ENCODE measurements at regions not wholly inside any gene's neighbourhood (a gene's known extent, or its start where the extent isn't known, plus 50 kb on each side); places are given as distances from the start of the nearest gene placed in this dataset.
"Not testable (repeated sequence)": the region's sequence is repeated elsewhere in the genome, so short reads cannot be mapped to it uniquely, and the experiment has no call there.

DNA sequence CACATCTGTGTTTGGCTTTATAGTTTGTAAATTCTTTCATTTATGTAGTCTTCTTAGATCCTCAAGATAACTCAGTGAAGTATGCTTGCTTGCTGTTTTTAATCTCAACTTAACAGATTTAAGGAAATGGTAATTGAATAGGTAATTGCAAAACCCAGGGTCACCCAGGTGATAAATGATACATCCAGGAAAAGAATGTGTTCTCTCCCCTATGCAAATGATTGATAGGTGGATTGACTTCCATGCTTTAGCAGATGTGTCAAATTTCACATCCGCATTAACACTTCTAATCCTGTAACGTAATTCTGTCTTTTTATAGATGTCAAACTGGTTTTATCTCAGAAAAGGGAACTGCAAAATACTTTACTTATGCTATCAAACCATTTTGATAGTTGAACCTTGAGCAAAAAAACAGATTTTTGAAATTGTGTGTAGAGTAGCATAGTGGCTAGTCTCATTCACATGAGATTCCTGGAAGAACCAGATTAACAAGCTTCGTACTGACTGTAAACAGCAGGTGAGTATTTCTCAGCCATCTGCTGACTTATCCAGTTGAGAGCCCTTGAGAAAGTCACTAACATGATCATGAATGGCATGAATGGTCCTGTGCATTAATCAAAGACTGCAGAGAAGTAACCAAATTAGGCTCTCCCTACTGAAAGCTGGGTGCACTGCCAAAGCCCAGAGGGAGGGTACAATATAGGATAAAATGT, 86.7 kb upstream of the PAM start:
- peaks cover 5% of the 10 kb centered on the region for H3K9me3 Mint-ChIP-seq
- TF ChIP-seq, protein P1, sequence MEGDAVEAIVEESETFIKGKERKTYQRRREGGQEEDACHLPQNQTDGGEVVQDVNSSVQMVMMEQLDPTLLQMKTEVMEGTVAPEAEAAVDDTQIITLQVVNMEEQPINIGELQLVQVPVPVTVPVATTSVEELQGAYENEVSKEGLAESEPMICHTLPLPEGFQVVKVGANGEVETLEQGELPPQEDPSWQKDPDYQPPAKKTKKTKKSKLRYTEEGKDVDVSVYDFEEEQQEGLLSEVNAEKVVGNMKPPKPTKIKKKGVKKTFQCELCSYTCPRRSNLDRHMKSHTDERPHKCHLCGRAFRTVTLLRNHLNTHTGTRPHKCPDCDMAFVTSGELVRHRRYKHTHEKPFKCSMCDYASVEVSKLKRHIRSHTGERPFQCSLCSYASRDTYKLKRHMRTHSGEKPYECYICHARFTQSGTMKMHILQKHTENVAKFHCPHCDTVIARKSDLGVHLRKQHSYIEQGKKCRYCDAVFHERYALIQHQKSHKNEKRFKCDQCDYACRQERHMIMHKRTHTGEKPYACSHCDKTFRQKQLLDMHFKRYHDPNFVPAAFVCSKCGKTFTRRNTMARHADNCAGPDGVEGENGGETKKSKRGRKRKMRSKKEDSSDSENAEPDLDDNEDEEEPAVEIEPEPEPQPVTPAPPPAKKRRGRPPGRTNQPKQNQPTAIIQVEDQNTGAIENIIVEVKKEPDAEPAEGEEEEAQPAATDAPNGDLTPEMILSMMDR (conservative IDR thresholded peaks at IDR 0.05): no peak
- H3K4me3 Mint-ChIP-seq: peak overlapping the region; percentile 13
- H3K4me1 Mint-ChIP-seq (ENCODE audit: unreplicated experiment): peaks cover 15% of the 10 kb centered on the region
- H3K27ac Mint-ChIP-seq: peak overlapping the region; percentile 80
- no peaks in the 10 kb centered on the region for H3K27me3 Mint-ChIP-seq
- no peaks in the 10 kb centered on the region for H3K36me3 Mint-ChIP-seq
- no peak for DNase-seq (ENCODE audit: extremely low spot score, unreplicated experiment)

DNA sequence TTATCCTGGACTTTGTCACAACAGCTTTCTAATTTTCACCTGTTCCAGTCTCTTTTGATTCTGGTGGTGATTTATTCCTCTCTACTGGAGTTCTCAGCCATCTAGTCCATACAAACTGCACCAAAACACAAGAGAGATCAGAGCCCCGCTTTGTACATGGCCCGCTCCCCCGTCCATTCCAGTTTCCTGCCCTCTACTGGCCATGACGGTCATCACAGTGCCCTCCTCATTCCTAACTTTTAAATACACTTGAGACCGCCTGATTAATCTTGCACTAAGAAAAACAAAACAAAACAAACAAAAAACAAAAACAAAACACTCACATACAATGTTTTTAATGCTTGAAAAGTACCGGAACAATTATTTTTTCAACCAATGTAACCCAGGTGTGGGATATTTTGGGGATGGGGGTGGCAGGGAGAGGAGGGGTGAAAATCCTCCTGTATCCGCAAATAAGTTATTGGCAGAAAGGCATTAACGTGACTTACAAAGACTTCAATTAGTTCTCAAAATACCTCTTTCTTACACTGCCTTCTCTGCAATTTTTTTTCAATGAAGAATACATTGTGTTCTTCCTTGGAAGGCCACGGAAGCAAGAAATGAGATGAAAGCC, 84.8 kb upstream of the PAM start:
- H3K36me3 Mint-ChIP-seq: no peaks in the 10 kb centered on the region
- no peak for DNase-seq (ENCODE audit: extremely low spot score, unreplicated experiment)
- TF ChIP-seq, protein P1 (conservative IDR thresholded peaks at IDR 0.05): peak; percentile 82

DNA sequence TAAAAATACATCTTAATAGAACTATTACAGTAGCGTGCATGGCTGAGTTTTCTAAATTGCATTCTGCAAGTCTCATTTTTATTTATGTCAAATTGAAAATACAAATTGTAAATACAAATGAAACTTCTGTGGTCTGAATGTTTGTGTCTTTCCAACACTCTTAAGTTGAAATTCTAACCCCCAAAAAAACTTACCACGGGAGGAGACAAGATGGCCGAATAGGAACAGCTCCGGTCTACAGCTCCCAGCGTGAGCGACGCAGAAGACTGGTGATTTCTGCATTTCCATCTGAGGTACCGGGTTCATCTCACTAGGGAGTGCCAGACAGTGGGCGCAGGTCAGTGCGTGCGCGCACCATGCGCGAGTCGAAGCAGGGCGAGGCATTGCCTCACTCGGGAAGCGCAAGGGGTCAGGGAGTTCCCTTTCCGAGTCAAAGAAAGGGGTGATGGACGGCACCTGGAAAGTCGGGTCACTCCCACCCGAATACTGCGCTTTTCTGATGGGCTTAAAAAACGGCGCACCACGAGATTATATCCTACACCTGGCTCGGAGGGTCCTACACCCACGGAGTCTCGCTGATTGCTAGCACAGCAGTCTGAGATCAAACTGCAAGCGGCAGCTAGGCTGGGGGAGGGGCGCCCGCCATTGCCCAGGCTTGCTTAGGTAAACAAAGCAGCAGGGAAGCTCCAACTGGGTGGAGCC, 83.9 kb upstream of the PAM start:
- not testable (repeated sequence) for H3K9me3 Mint-ChIP-seq; H3K36me3 Mint-ChIP-seq; H3K27me3 Mint-ChIP-seq; DNase-seq (ENCODE audit: extremely low spot score, unreplicated experiment)
- Mint-ChIP-seq H3K4me1 (ENCODE audit: unreplicated experiment) (peaks cover 15% of the 10 kb centered on the region), H3K27ac (peak overlapping the region; percentile 62), H3K4me3 (peak overlapping the region; percentile 77)

More for the DNA sequence above, 84.8 kb upstream of the PAM start:
- peak overlapping the region; percentile 62 for H3K27ac Mint-ChIP-seq
- H3K9me3 Mint-ChIP-seq: peaks cover 5% of the 10 kb centered on the region
- no peaks in the 10 kb centered on the region for H3K27me3 Mint-ChIP-seq
- peak overlapping the region; percentile 77 for H3K4me3 Mint-ChIP-seq
- H3K4me1 Mint-ChIP-seq (ENCODE audit: unreplicated experiment): peaks cover 15% of the 10 kb centered on the region

DNA sequence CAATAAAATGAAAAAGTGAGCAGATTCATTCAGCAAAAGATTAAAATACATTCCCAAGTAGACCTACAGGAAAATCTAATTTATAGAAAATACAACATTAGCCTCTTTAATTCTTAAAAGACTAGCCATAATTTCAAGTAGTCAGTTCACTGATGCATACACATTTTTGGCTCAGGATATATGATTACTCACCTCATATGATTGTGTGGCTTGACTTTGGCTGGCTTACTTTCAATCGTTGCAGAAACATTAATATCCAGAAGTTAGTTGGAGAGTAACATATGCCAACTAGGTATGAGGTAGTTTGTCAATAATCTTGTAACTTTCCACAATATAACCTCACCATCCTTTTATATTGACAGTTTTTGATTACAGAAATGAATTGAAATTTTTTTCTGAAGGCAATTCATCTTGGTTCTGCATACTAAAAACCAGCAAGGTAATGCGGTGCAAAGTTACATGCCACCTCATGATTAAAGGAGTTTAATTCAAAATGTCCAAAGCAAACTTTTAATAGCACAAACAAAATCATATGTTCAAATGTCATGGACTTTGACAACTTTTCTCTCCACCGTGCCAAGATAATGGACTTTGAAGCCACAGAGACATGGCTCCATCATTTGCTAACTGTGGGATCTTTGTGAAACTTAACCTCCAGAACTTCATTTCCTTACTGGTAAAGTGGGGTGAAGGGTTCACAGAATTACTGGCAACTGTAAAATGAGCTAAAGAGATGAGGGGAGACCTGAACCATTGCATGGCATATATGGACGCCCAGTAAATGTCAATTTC, 76.6 kb upstream of the PAM start:
- H3K9me3 Mint-ChIP-seq: no peaks in the 10 kb centered on the region
- no peak overlapping the region for H3K4me3 Mint-ChIP-seq
- H3K36me3 Mint-ChIP-seq: no peaks in the 10 kb centered on the region
- no peak overlapping the region for H3K27ac Mint-ChIP-seq
- H3K4me1 Mint-ChIP-seq (ENCODE audit: unreplicated experiment): no peaks in the 10 kb centered on the region
- TF ChIP-seq, protein P1 (conservative IDR thresholded peaks at IDR 0.05): no peak
- DNase-seq (ENCODE audit: extremely low spot score, unreplicated experiment): no peak
- no peaks in the 10 kb centered on the region for H3K27me3 Mint-ChIP-seq

DNA sequence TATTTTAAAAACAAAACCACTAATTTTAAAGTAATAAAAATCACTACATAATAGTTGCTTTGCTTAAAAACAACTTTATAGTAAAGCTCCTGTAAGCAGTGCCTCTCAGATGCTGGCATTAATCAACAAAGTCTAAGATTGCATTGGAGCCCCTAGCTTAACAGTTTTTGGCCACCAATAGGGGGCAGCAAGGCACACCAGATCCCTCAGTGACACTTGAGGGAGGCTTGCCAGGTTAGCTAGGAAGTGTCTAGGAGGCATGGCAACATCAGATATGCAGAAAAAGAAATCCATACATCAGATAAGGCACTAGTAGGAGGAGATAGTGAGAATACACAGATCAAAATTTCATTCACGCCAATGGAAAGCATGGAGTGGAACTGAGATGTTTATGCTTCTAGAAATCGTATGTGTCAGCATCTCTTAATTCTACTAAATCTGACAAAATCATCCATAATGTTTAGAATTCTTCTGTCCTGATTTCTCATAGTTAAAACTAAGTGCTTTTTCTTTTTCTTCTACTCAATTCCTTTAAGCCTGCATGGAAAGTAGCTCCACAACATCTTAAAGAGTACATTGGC, 73.6 kb upstream of the PAM start:
- Mint-ChIP-seq H3K4me3 (no peak overlapping the region), H3K9me3 (no peaks in the 10 kb centered on the region), H3K27me3 (no peaks in the 10 kb centered on the region), H3K36me3 (no peaks in the 10 kb centered on the region), H3K4me1 (ENCODE audit: unreplicated experiment) (no peaks in the 10 kb centered on the region), H3K27ac (no peak overlapping the region)
- TF ChIP-seq, protein P1 (conservative IDR thresholded peaks at IDR 0.05): peak; percentile 87
- DNase-seq (ENCODE audit: extremely low spot score, unreplicated experiment): no peak
